IMR-90 (cell line): ENCODE measurements at regions not wholly inside any gene's neighbourhood (a gene's known extent, or its start where the extent isn't known, plus 50 kb on each side); places are given as distances from the start of the nearest gene placed in this dataset.

Experiments
- ATAC-seq: fragments of 200-7000 bp; cut with Tn5 transposase; 2 replicates; pipeline ENCODE4 v1.9.1; 2020; ENCODE audit warnings: low read depth, mild to moderate bottlenecking, moderate library complexity
- BruUV-seq: library from RNA; stranded (reverse); fragments of 400-500 nt; replicated peaks from 2 replicates; lab custom pipeline; 2021; lab: Mats Ljungman, UMichigan
- CTCF ChIA-PET: fragments of 300-600 bp; formaldehyde crosslinking; extraction: SDS; loops from one replicate; lab custom pipeline; 2021; ENCODE audit warnings: antibody characterized with exemption; lab: Yijun Ruan, JAX
- POLR2A ChIA-PET: fragments of 300-600 bp; sonication (Branson Sonifier 250); formaldehyde crosslinking; loops from one replicate; lab custom pipeline; 2022; ENCODE audit warnings: antibody characterized with exemption; ENCODE audit not compliant: unreplicated experiment; lab: Charles Lee
- DNase-seq: peaks from one replicate; pipeline ENCODE4 v3.0.0; 2013
- H2AFZ ChIP-seq: replicated peaks from 2 replicates; pipeline ENCODE3; 2013; ENCODE audit warnings: low read length, mild to moderate bottlenecking; ENCODE audit not compliant: poor library complexity
- H2AK5ac ChIP-seq: 2 replicates; pipeline ENCODE4 v1.6.1; 2013; ENCODE audit warnings: low read depth, low read length, inconsistent platforms
- H2AK9ac ChIP-seq: replicated peaks from 2 replicates; pipeline ENCODE3; 2013; ENCODE audit warnings: mild to moderate bottlenecking, low read depth, low read length, moderate library complexity; ENCODE audit not compliant: poor library complexity
- H2BK120ac ChIP-seq: 2 replicates; pipeline ENCODE4 v1.6.1; 2013; ENCODE audit warnings: low read depth, low read length, inconsistent platforms
- H2BK15ac ChIP-seq: 3 replicates; pipeline ENCODE4 v1.6.1; 2013; ENCODE audit warnings: low read depth, low read length, inconsistent platforms
- H2BK20ac ChIP-seq: 2 replicates; pipeline ENCODE4 v1.6.1; 2013; ENCODE audit warnings: low read depth, mild to moderate bottlenecking, inconsistent platforms, low read length, moderate library complexity
- H2BK5ac ChIP-seq: 2 replicates; pipeline ENCODE4 v1.6.1; 2013; ENCODE audit warnings: mild to moderate bottlenecking, low read depth, low read length, inconsistent platforms; ENCODE audit not compliant: poor library complexity, severe bottlenecking
- H3K14ac ChIP-seq: replicated peaks from 2 replicates; pipeline ENCODE4 v1.6.1; 2013; ENCODE audit warnings: low read depth, low read length, inconsistent platforms
- H3K18ac ChIP-seq: 2 replicates; pipeline ENCODE4 v1.6.1; 2013; ENCODE audit warnings: low read depth, low read length, control low read depth
- H3K23ac ChIP-seq: 2 replicates; pipeline ENCODE4 v1.6.1; 2013; ENCODE audit warnings: low read depth, low read length, inconsistent platforms
- H3K27ac ChIP-seq: 2 replicates; pipeline ENCODE4 v1.5.1; 2013; ENCODE audit warnings: mild to moderate bottlenecking, control low read depth, low read length; ENCODE audit not compliant: insufficient read depth
- H3K27me3 ChIP-seq: 2 replicates; pipeline ENCODE4 v1.6.1; 2013; ENCODE audit warnings: low read length; ENCODE audit not compliant: control insufficient read depth, insufficient read depth
- H3K36me3 ChIP-seq: 2 replicates; pipeline ENCODE4 v1.6.1; 2013; ENCODE audit warnings: low read length, mixed read lengths; ENCODE audit not compliant: control insufficient read depth, insufficient read depth
- H3K4ac ChIP-seq: 2 replicates; pipeline ENCODE4 v1.6.1; 2013; ENCODE audit warnings: low read depth, low read length, inconsistent platforms
- H3K4me1 ChIP-seq: 2 replicates; pipeline ENCODE4 v1.6.1; 2013; ENCODE audit warnings: low read length, mixed read lengths; ENCODE audit not compliant: control insufficient read depth, insufficient read depth
- H3K4me2 ChIP-seq: 2 replicates; pipeline ENCODE4 v1.6.1; 2013; ENCODE audit warnings: low read depth, mild to moderate bottlenecking, control low read depth, low read length, moderate library complexity
- H3K4me3 ChIP-seq: 2 replicates; pipeline ENCODE4 v1.5.1; 2013; ENCODE audit warnings: low read depth, mild to moderate bottlenecking, control low read depth, low read length, moderate library complexity; ENCODE audit not compliant: insufficient read depth
- H3K56ac ChIP-seq: 2 replicates; pipeline ENCODE4 v1.6.1; 2013; ENCODE audit warnings: low read length, inconsistent platforms; ENCODE audit not compliant: insufficient read depth; ENCODE audit errors: extremely low read depth
- H3K79me1 ChIP-seq, 2 experiments: 2 replicates each; pipeline ENCODE4 v1.6.1; 2013; ENCODE audit warnings: low read length in 2 of 2, inconsistent platforms in 1 of 2, low read depth in 1 of 2
- H3K9ac ChIP-seq: 2 replicates; pipeline ENCODE4 v1.6.1; 2013; ENCODE audit warnings: low read depth, low read length, control low read depth
- H3K9me1 ChIP-seq: 2 replicates; pipeline ENCODE4 v1.6.1; 2013; ENCODE audit warnings: low read length, inconsistent platforms; ENCODE audit not compliant: insufficient read depth
- H3K9me3 ChIP-seq: 2 replicates; pipeline ENCODE4 v1.6.1; 2013; ENCODE audit warnings: low read length; ENCODE audit not compliant: control insufficient read depth, insufficient read depth
- H4K20me1 ChIP-seq: 2 replicates; pipeline ENCODE4 v1.6.1; 2013; ENCODE audit warnings: low read length, inconsistent platforms; ENCODE audit not compliant: insufficient read depth
- H4K5ac ChIP-seq: 2 replicates; pipeline ENCODE4 v1.6.1; 2013; ENCODE audit warnings: mild to moderate bottlenecking, low read depth, low read length, control low read depth
- H4K8ac ChIP-seq, 2 experiments: 2 replicates each; pipeline ENCODE4 v1.6.1; 2013; ENCODE audit warnings: low read depth in 2 of 2, low read length in 2 of 2, control low read depth in 1 of 2, inconsistent platforms in 1 of 2
- H4K91ac ChIP-seq: 2 replicates; pipeline ENCODE4 v1.6.1; 2013; ENCODE audit warnings: low read depth, low read length, inconsistent platforms; ENCODE audit not compliant: insufficient read depth
- CTCF ChIP-seq: conservative IDR thresholded peaks from 2 replicates; pipeline ENCODE4 v1.5.1; 2012; ENCODE audit warnings: mild to moderate bottlenecking, low read depth, low read length, improper control_type of control experiment
- FOS ChIP-seq: fragments of 150-350 bp; IDR thresholded peaks from 2 replicates; pipeline ENCODE4 v1.6.1; 2016; ENCODE audit warnings: low read depth, low read length
- MAZ ChIP-seq: IDR thresholded peaks from 2 replicates; pipeline ENCODE4 v1.6.1; 2012; ENCODE audit warnings: low read depth, mild to moderate bottlenecking, low read length, improper control_type of control experiment, moderate library complexity, borderline replicate concordance
- NFE2L2 ChIP-seq: fragments of 150-350 bp; IDR thresholded peaks from 2 replicates; pipeline ENCODE4 v1.6.1; 2016; ENCODE audit warnings: low read depth, mild to moderate bottlenecking, low read length
- RFX5 ChIP-seq: IDR thresholded peaks from 2 replicates; pipeline ENCODE4 v1.8.0; 2012; ENCODE audit warnings: low read depth, mild to moderate bottlenecking, low read length, moderate library complexity
- SMC3 ChIP-seq: fragments of 150-350 bp; IDR thresholded peaks from 2 replicates; pipeline ENCODE4 v1.6.1; 2016; ENCODE audit warnings: low read depth, mild to moderate bottlenecking, antibody characterized with exemption, low read length, moderate library complexity
- WGBS, 2 experiments: methylation state at CpG; one replicate each; pipeline versions ENCODE4 v1.1.5 to v1.1.7; 2013; ENCODE audit warnings: missing lambda C conversion rate in 2 of 2; ENCODE audit not compliant: insufficient read length in 1 of 2; ENCODE audit errors: extremely low coverage in 2 of 2; 5-methylcytosine and 5-hydroxymethylcytosine counted together
- dilution Hi-C: fragments of 300-500 bp; cut with HindIII; formaldehyde crosslinking; loops from one replicate; pipeline ENCODE4 v1.14.3; 2018; ENCODE audit warnings: low sequenced_read_pairs; ENCODE audit not compliant: unreplicated experiment
- in situ Hi-C: fragments of 300-500 bp; cut with MboI; formaldehyde crosslinking; loops from 3 replicates; pipeline ENCODE4 v1.14.3; 2019; ENCODE audit warnings: low sequenced_read_pairs, inconsistent platforms, mixed read lengths
- intact Hi-C: fragments of 100-400 bp; cut with micrococcal nuclease; formaldehyde crosslinking; loops from 2 replicates; pipeline ENCODE4 v1.10.0; 2022

DNA sequence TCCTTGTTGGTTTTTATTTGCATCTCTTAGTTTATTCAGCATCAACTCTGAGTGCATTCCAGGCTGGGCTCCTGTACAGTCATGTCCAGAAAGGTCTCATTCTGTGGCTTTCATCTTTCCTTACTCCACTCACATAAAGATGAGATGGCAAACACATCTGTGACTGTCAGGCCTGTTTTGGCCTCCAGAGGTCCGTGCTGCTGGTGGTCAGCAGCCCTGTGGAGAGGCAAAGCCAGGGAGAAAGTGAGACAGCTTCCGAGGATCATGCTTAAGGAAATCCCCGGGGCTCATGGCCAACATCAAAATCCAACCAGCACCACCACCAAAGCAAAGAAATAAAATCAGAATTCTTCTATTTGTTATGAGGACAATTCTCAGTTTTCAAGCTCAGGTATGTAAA lies 96.1 kb upstream of the HIVEP3 start:
- CTCF ChIA-PET: no interaction called here
- dilution Hi-C loops: no loop called here
- no peak overlapping the region for H3K4ac ChIP-seq

More for the DNA sequence above, 96.1 kb upstream of the HIVEP3 start:
- Histone ChIP-seq H3K27me3 (no peaks in the 10 kb centered on the region), H3K14ac (no peak overlapping the region), H3K27ac (no peak overlapping the region), H3K4me3 (no peak overlapping the region), H2AFZ (no peak overlapping the region), H3K23ac (no peak overlapping the region), H3K4me1 (no peaks in the 10 kb centered on the region), H3K56ac (no peak overlapping the region), H3K9me1 (no peaks in the 10 kb centered on the region), H3K36me3 (no peaks in the 10 kb centered on the region), H2BK120ac (no peak overlapping the region), H2BK20ac (no peak overlapping the region), H3K9ac (no peak overlapping the region), H4K20me1 (no peaks in the 10 kb centered on the region), H3K4me2 (no peak overlapping the region), H2AK9ac (no peak overlapping the region), H3K79me1 (no peaks in the 10 kb centered on the region), H2AK5ac (no peak overlapping the region), H4K91ac (no peak overlapping the region), H4K5ac (no peak overlapping the region), H3K9me3 (no peaks in the 10 kb centered on the region), H4K8ac (no peak overlapping the region), H3K18ac (no peak overlapping the region), H2BK5ac (no peak overlapping the region), H2BK15ac (no peak overlapping the region)
- no TSS peak for BruUV-seq
- DNase-seq: no peak
- intact Hi-C loops: no loop called here
- WGBS, 2 experiments: no CpG with 5 or more reads among the region's 3 CpGs
- no peak for TF ChIP-seq MAZ
- no peak for TF ChIP-seq CTCF
- TF ChIP-seq NFE2L2: no peak
- no peak for TF ChIP-seq SMC3
- TF ChIP-seq FOS: no peak
- no peak for TF ChIP-seq RFX5
- no peak for ATAC-seq
- in situ Hi-C loops: no loop called here
- POLR2A ChIA-PET: no interaction called here
